ENCODE measurements at regions not wholly inside any gene's neighbourhood (a gene's known extent, or its start where the extent isn't known, plus 50 kb on each side); places are given as distances from the start of the nearest gene placed in this dataset.

GRCh38 chr13:22596171-22596863 is 584.5 kb upstream of the SGCG start:
- no peak overlapping the region for H3K9ac ChIP-seq (replicated peaks in 1 of 4; ENCODE audit: extremely low read depth in 1 of 4, low read depth in 3 of 4, low read length in 3 of 4)
- H3K4me3 ChIP-seq (ENCODE audit: extremely low read depth in 1 of 4, insufficient read depth in 2 of 4, low read depth in 3 of 4, low read length in 4 of 4), result no peak overlapping the region
- no peak overlapping the region for H2AK5ac ChIP-seq (ENCODE audit: low read depth, low read length)
- no peak overlapping the region for H4K91ac ChIP-seq (replicated peaks; ENCODE audit: insufficient read length, low read length)
- ChIA-PET CTCF (ENCODE audit: partially characterized antibody) (no interaction called here), POLR2A (ENCODE audit: partially characterized antibody) (no interaction called here)
- H4K8ac ChIP-seq (ENCODE audit: extremely low read depth, insufficient read depth, low read length), result no peak overlapping the region
- H2AFZ ChIP-seq (ENCODE audit: low read length), result no peak overlapping the region
- no peak overlapping the region for H2BK12ac ChIP-seq (ENCODE audit: low read depth, low read length)
- H4K5ac ChIP-seq (ENCODE audit: insufficient read length, low read depth, low read length), result no peak overlapping the region
- WGBS, 2 experiments (ENCODE audit: extremely low coverage in 1 of 2, insufficient coverage in 1 of 2, insufficient read length in 1 of 2, insufficient replicate concordance in 2 of 2, low coverage in 1 of 2, low lambda C conversion rate in 2 of 2, missing lambda C conversion rate in 1 of 2), result 93% methylated on average over 5 of the region's 5 CpGs; no CpG with 5 or more reads in 1 of the 2 experiments
- H3K4me2 ChIP-seq (ENCODE audit: insufficient read depth in 1 of 2, low read depth in 2 of 2, low read length in 2 of 2), result no peak overlapping the region
- no peak overlapping the region for H2BK120ac ChIP-seq (replicated peaks; ENCODE audit: low read depth, low read length)
- H3K9me3 ChIP-seq (ENCODE audit: insufficient read depth in 2 of 2, low read depth in 1 of 2, low read length in 1 of 2), result no peaks in the 10 kb centered on the region
- H3K27me3 ChIP-seq (replicated peaks in 1 of 4; ENCODE audit: control insufficient read depth in 3 of 4, extremely low read depth in 1 of 4, insufficient read depth in 3 of 4, low read length in 3 of 4), result no peaks in the 10 kb centered on the region; a peak in 1 of 7 replicates
- H3K27ac ChIP-seq (ENCODE audit: low read depth, low read length), result no peak overlapping the region
- H3K36me3 ChIP-seq (ENCODE audit: control insufficient read depth in 2 of 4, insufficient read depth in 4 of 4, low read length in 3 of 4), result no peaks in the 10 kb centered on the region
- DNase-seq (ENCODE audit: low read depth in 1 of 2, low spot score in 2 of 2) (no peak), FAIRE-seq (no peak)
- H2BK15ac ChIP-seq (ENCODE audit: low read length), result no peak overlapping the region
- no peaks in the 10 kb centered on the region for H4K20me1 ChIP-seq (replicated peaks in 1 of 2; ENCODE audit: control insufficient read depth in 1 of 2, insufficient read depth in 2 of 2, low read length in 2 of 2)
- no peak overlapping the region for H2BK20ac ChIP-seq (ENCODE audit: low read length)
- no peak for TF ChIP-seq CHD1 (IDR thresholded peaks at IDR 0.05; ENCODE audit: low read depth, low read length)
- TF ChIP-seq RFX5 (IDR thresholded peaks at IDR 0.05; ENCODE audit: borderline replicate concordance, low read depth, low read length), result no peak
- no peak for TF ChIP-seq NRF1 (IDR thresholded peaks at IDR 0.05; ENCODE audit: low read depth, low read length)
- TF ChIP-seq CHD2 (IDR thresholded peaks at IDR 0.05; ENCODE audit: low read length), result no peak
- TF ChIP-seq GTF2F1 (IDR thresholded peaks at IDR 0.05; ENCODE audit: borderline replicate concordance, low read depth, low read length), result no peak
- TF ChIP-seq SRF (IDR thresholded peaks at IDR 0.05; ENCODE audit: low read depth, low read length), result no peak
- no peak for TF ChIP-seq CBX5 (IDR thresholded peaks at IDR 0.05; ENCODE audit: low read depth, low read length)
- no peak for TF ChIP-seq TEAD4 (IDR thresholded peaks at IDR 0.05; ENCODE audit: low read depth, low read length)
- no peak for TF ChIP-seq POU5F1 (IDR thresholded peaks at IDR 0.05; ENCODE audit: low read depth, low read length)
- no peak for TF ChIP-seq HDAC2 (IDR thresholded peaks at IDR 0.05; ENCODE audit: borderline replicate concordance in 1 of 2, low read depth in 2 of 2, low read length in 2 of 2)
- TF ChIP-seq E2F6 (IDR thresholded peaks at IDR 0.05), result no peak
- H2BK5ac ChIP-seq (ENCODE audit: low read depth, low read length), result no peak overlapping the region
- H3K4me1 ChIP-seq (replicated peaks in 1 of 4; ENCODE audit: control insufficient read depth in 3 of 4, insufficient read depth in 4 of 4, low read length in 3 of 4), result no peaks in the 10 kb centered on the region
- no peak overlapping the region for H3K56ac ChIP-seq (replicated peaks; ENCODE audit: insufficient read length, low read depth, low read length)
- H3K79me2 ChIP-seq (ENCODE audit: control insufficient read depth in 1 of 2, insufficient read depth in 2 of 2, low read length in 2 of 2), result no peaks in the 10 kb centered on the region
- no peaks in the 10 kb centered on the region for H3K79me1 ChIP-seq (ENCODE audit: low read depth, low read length)
- H3K4ac ChIP-seq (replicated peaks; ENCODE audit: insufficient read length, low read depth, low read length), result no peak overlapping the region
- H3K18ac ChIP-seq (ENCODE audit: extremely low read depth, low read length), result no peak overlapping the region
- no peak overlapping the region for H3K14ac ChIP-seq (ENCODE audit: insufficient read length)
- no peaks in the 10 kb centered on the region for H3K23me2 ChIP-seq (ENCODE audit: low read depth, low read length)
- H3K23ac ChIP-seq (ENCODE audit: insufficient read length), result no peak overlapping the region
